AG04449 (cell line): ENCODE measurements at regions not wholly inside any gene's neighbourhood (a gene's known extent, or its start where the extent isn't known, plus 50 kb on each side); places are given as distances from the start of the nearest gene placed in this dataset.

Experiments
- CTCF ChIA-PET: fragments of 350-600 bp; formaldehyde crosslinking; extraction: SDS; loops from one replicate; lab custom pipeline; 2021; ENCODE audit warnings: antibody characterized with exemption; lab: Yijun Ruan, JAX
- POLR2A ChIA-PET: fragments of 400-600, 350-600 bp; formaldehyde crosslinking; extraction: SDS; loops from one replicate; lab custom pipeline; 2020; ENCODE audit warnings: antibody characterized with exemption, inconsistent platforms; lab: Yijun Ruan, JAX
- DNase-seq: peaks from one replicate; pipeline ENCODE4 v3.0.0-alpha.2; 2010; ENCODE audit warnings: low read depth, low spot score
- H3K4me3 ChIP-seq: 2 replicates; pipeline ENCODE4 v1.5.1; 2011; ENCODE audit warnings: low read depth, mild to moderate bottlenecking, control low read depth, low read length
- TF ChIP-seq, protein P1 (sequence below): IDR thresholded peaks from one replicate; pipeline ENCODE4 v1.5.1; 2011; ENCODE audit warnings: mild to moderate bottlenecking, moderate library complexity, low read length, control low read depth, inconsistent platforms; ENCODE audit not compliant: insufficient read depth; ENCODE audit errors: missing control alignments

GRCh38 chr1:181383695-181384094 lies 99.6 kb upstream of the CACNA1E start:
- TF ChIP-seq, protein P1, sequence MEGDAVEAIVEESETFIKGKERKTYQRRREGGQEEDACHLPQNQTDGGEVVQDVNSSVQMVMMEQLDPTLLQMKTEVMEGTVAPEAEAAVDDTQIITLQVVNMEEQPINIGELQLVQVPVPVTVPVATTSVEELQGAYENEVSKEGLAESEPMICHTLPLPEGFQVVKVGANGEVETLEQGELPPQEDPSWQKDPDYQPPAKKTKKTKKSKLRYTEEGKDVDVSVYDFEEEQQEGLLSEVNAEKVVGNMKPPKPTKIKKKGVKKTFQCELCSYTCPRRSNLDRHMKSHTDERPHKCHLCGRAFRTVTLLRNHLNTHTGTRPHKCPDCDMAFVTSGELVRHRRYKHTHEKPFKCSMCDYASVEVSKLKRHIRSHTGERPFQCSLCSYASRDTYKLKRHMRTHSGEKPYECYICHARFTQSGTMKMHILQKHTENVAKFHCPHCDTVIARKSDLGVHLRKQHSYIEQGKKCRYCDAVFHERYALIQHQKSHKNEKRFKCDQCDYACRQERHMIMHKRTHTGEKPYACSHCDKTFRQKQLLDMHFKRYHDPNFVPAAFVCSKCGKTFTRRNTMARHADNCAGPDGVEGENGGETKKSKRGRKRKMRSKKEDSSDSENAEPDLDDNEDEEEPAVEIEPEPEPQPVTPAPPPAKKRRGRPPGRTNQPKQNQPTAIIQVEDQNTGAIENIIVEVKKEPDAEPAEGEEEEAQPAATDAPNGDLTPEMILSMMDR = no peak
- CTCF ChIA-PET = no interaction called here
- no peak for DNase-seq
- H3K4me3 ChIP-seq = no peak overlapping the region
- POLR2A ChIA-PET = no interaction called here

DNA sequence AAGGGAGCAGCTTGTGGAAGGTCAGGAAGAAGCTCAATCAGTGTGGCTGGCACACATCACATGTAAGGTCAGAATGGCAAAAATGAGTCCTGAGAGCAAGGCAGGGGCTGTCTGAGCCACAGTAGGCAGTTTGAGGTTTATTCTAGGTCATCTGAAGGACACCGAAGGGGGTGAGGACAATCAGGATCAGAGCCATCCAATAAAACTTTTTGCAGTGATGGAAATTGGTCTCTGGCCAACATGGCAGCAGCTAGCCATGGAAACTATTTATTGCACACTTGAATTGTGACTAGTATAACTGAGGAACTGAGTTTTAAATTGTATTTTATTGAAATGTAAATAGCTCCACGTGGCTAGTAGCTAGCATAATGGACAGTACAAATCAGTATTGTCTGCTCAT lies 97.0 kb upstream of the CACNA1E start:
- DNase-seq = no peak
- CTCF ChIA-PET = no interaction called here
- POLR2A ChIA-PET = no interaction called here

GRCh38 chr1:181386951-181387350 lies 96.4 kb upstream of the CACNA1E start:
- no peak for DNase-seq

More for the DNA sequence above, 97.0 kb upstream of the CACNA1E start:
- TF ChIP-seq, protein P1 = no peak
- H3K4me3 ChIP-seq = no peak overlapping the region

DNA sequence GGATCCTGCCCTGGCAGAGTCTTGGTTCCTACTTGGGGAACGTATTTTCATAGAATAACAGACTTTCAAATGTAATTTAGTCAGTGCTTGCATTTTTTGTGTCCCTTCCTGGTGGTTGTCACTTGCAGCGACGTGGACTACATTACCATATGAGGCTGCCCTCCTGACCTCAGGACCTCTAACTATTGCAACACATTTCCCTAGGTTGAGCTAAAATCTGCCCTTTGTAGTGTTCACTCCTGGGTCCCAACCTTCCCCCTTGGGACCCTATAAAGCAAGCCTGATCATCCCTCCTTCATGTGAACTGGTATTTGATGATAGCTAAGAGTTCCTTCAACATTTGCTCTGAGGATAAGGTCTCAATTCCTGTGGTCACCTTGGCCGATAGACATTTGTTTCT lies 95.6 kb upstream of the CACNA1E start:
- ChIA-PET POLR2A (no interaction called here), CTCF (no interaction called here)
- TF ChIP-seq, protein P1 = no peak
- DNase-seq = no peak
- no peak overlapping the region for H3K4me3 ChIP-seq

More at GRCh38 chr1:181386951-181387350, 96.4 kb upstream of the CACNA1E start:
- CTCF ChIA-PET = no interaction called here
- H3K4me3 ChIP-seq = no peak overlapping the region
- POLR2A ChIA-PET = no interaction called here
- TF ChIP-seq, protein P1 = no peak

DNA sequence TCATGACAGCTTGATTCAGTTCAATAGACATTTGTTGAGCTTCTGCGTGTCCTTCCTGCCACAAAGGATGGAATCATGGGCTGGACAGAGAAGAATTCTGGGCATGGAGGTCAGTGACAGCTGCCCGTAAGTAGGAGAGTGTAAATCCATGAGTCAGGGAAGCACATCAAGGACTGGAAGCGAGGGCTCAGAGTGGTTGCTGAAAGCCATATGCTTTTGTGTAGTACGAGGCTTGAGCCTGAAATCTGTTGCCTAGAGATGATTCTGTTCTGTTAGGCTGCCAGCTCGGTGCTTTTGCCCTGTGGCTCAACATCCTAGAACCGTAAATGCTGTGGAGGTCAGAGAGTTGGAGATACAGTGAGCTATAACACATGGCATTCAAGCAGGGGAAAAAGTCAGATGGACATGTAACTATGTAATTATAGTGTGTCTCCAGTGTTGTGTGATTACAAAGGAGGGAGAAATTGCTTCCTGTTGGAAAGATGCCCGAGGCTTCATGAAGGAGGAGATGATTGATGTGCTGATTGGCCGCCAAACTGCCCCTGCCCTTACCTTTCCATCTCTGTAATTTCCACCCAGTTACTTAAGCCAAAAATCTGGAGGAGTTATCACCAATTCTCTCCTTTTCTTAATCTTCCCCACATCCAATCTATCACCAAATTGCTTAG lies 92.8 kb upstream of the CACNA1E start:
- ChIA-PET POLR2A (no interaction called here), CTCF (interaction anchor here (1.0 kb wide), 1 partner anchor 11 kb away, joined by 3 read pairs; no protein-coding TSS in a partner anchor)
- no peak for DNase-seq
- TF ChIP-seq, protein P1 = no peak
- no peak overlapping the region for H3K4me3 ChIP-seq

DNA sequence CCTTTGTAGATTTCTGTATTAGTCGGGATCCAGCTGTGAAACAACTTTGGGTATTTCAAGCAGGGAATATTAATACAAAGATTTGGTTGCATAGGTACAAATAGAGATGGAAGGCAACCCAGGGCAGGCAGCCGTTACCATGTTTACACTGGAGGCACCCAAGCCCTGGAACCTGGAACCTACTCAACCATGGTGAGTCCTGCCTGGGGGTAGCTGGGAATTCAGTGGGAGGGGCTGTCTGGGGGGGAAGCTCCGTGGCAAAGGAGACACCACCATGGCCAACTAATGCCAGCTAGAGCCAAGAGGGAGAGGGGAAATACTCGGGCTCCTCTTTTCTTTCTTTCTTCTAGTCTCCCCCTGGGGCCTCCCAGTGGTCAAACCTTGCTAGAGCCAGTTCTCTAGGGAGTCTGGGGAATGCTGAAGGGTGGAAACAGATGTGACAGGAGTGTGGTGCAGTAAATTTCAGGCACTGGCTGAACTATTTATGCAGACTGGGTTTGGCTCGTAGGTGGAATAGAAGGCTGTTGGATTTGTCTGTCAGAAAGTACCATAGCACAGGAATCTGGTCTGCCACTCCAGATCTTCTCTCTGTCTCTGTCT lies 91.9 kb upstream of the CACNA1E start:
- ChIA-PET POLR2A (no interaction called here), CTCF (interaction anchor here (1.0 kb wide), 1 partner anchor 10 kb away, joined by 3 read pairs; no protein-coding TSS in a partner anchor)
- H3K4me3 ChIP-seq = no peak overlapping the region
- TF ChIP-seq, protein P1 = no peak
- no peak for DNase-seq
